Left ventricle myocardium inferior (tissue), 1 donor: ENCODE measurements at regions not wholly inside any gene's neighbourhood (a gene's known extent, or its start where the extent isn't known, plus 50 kb on each side); places are given as distances from the start of the nearest gene placed in this dataset.

Experiments
- DNase-seq: peaks from one replicate; pipeline ENCODE4 v3.0.0-alpha.2; 2020
- H3K27ac ChIP-seq: fragments of 200-600 bp; replicated peaks from 2 replicates; pipeline ENCODE4 v1.8.0; 2021
- H3K27me3 ChIP-seq: fragments of 200-600 bp; 2 replicates; pipeline ENCODE4 v1.8.0; 2021; ENCODE audit warnings: low read depth
- H3K36me3 ChIP-seq: fragments of 200-600 bp; 2 replicates; pipeline ENCODE4 v1.8.0; 2021
- H3K4me1 ChIP-seq: fragments of 200-600 bp; 2 replicates; pipeline ENCODE4 v1.8.0; 2021
- H3K4me3 ChIP-seq: fragments of 200-600 bp; 2 replicates; pipeline ENCODE4 v1.8.0; 2021; ENCODE audit warnings: mild to moderate bottlenecking, moderate library complexity
- H3K9me3 ChIP-seq: fragments of 200-600 bp; replicated peaks from 2 replicates; pipeline ENCODE4 v1.8.0; 2021
- intact Hi-C: fragments of 100-400 bp; cut with micrococcal nuclease; formaldehyde crosslinking; loops from one replicate; pipeline ENCODE4 v1.11.0; 2022
- TF ChIP-seq, protein P1 (sequence below): fragments of 200-600 bp; IDR thresholded peaks from 2 replicates; pipeline ENCODE4 v1.8.0; 2021; ENCODE audit warnings: antibody characterized with exemption, mild to moderate bottlenecking, borderline replicate concordance
- donor health status: DM: no; HTN: yes; CAD: no; lungs with severe emphysema.

GRCh38 chr9:135009051-135009560 lies 78.4 kb upstream of the OLFM1 start:
- no peak overlapping the region for H3K27ac ChIP-seq
- no peak for DNase-seq
- peaks cover 55% of the 10 kb centered on the region for H3K27me3 ChIP-seq
- intact Hi-C loops: no loop called here
- no peak overlapping the region for H3K4me3 ChIP-seq
- no peaks in the 10 kb centered on the region for H3K9me3 ChIP-seq
- H3K4me1 ChIP-seq: no peaks in the 10 kb centered on the region
- TF ChIP-seq, protein P1, sequence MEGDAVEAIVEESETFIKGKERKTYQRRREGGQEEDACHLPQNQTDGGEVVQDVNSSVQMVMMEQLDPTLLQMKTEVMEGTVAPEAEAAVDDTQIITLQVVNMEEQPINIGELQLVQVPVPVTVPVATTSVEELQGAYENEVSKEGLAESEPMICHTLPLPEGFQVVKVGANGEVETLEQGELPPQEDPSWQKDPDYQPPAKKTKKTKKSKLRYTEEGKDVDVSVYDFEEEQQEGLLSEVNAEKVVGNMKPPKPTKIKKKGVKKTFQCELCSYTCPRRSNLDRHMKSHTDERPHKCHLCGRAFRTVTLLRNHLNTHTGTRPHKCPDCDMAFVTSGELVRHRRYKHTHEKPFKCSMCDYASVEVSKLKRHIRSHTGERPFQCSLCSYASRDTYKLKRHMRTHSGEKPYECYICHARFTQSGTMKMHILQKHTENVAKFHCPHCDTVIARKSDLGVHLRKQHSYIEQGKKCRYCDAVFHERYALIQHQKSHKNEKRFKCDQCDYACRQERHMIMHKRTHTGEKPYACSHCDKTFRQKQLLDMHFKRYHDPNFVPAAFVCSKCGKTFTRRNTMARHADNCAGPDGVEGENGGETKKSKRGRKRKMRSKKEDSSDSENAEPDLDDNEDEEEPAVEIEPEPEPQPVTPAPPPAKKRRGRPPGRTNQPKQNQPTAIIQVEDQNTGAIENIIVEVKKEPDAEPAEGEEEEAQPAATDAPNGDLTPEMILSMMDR: no peak
- no peaks in the 10 kb centered on the region for H3K36me3 ChIP-seq

DNA sequence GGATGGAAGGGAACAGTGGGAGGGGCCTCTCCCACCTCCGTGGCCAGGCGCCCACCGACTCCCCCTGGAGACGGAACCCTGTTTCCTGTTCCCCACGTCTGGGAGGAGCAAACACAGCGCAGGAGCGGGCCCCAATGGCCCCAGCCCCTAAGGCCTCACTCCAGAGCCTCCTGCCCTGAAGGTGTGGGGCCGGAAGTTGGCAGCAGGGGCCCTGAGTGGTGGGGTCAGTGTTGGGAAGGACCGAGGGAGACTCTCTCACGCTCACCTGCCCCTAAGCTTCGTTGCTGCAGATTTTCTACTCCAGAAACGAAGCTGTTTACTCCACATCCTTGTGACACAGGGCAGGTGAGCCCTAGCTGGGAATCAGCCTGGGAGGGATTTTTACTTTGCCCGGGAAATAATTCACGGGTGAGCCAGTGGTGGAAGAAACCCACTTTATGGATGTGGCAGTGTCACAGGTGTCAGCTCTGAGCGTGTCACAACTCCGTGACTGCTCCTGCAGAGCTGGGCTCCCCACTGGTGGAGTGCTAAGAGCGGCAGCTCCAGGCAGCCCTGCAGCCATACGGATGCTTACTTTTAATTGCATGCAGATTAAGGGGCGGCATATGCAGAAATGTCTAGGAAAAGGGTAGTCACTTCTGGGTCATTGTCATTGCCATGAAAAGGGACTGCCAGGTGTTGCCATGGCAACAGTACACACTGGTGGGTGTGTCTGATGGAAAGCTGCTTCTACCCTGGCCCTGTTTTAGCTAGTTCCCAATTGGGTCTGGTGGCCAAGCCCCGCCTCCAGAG lies 77.5 kb upstream of the OLFM1 start:
- H3K36me3 ChIP-seq: no peaks in the 10 kb centered on the region
- H3K9me3 ChIP-seq: no peaks in the 10 kb centered on the region
- DNase-seq: no peak
- H3K4me1 ChIP-seq: no peaks in the 10 kb centered on the region
- H3K4me3 ChIP-seq: no peak overlapping the region
- peaks cover 60% of the 10 kb centered on the region for H3K27me3 ChIP-seq
- H3K27ac ChIP-seq: no peak overlapping the region
- TF ChIP-seq, protein P1: no peak
- intact Hi-C loops: no loop called here

DNA sequence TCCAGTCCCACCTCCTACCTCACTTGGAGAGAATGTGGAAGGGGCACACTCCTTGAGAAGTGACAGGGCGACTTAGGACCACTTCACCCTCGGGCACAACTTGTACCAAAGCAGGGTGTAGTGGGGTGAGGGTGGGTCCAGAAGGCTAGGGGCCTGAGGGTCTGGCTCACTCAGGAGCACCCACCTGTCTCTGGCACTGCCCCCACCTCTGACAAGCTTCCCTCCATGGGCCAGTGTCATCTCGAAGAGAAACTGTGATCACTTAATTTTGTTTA lies 76.9 kb upstream of the OLFM1 start:
- Histone ChIP-seq H3K27ac (no peak overlapping the region), H3K4me1 (no peaks in the 10 kb centered on the region), H3K27me3 (peaks cover 66% of the 10 kb centered on the region), H3K36me3 (no peaks in the 10 kb centered on the region), H3K9me3 (no peaks in the 10 kb centered on the region), H3K4me3 (no peak overlapping the region)
- intact Hi-C loops: no loop called here
- TF ChIP-seq, protein P1: no peak
- no peak for DNase-seq

DNA sequence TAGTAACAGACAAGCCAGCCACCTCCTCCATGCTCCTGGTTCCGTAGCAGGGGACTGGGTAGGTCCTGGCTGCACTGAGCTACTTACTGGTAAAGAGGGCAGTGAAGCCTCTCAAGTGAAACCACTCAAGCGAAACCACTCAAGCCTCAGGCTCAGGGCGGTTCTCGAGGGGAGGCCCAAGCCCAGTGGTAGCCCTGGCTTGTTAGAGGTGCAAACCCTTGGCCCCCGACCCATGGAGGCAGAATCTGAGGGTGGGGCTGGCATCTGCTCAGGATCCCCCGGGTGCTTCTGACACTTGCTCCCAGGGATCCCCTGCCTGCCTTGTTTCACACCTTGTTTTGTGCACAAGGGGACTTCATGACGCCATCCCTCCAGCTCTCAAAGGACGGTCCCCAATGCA lies 76.5 kb upstream of the OLFM1 start:
- H3K4me3 ChIP-seq: no peak overlapping the region
- H3K4me1 ChIP-seq: no peaks in the 10 kb centered on the region
- no peaks in the 10 kb centered on the region for H3K36me3 ChIP-seq
- no peaks in the 10 kb centered on the region for H3K9me3 ChIP-seq
- H3K27ac ChIP-seq: no peak overlapping the region
- peaks cover 70% of the 10 kb centered on the region for H3K27me3 ChIP-seq
- TF ChIP-seq, protein P1: no peak
- no peak for DNase-seq
- intact Hi-C loops: no loop called here

- DNase-seq: no peak
- TF ChIP-seq, protein P1: no peak
- Histone ChIP-seq H3K36me3 (no peaks in the 10 kb centered on the region), H3K4me1 (no peaks in the 10 kb centered on the region), H3K27me3 (peaks cover 77% of the 10 kb centered on the region), H3K27ac (no peak overlapping the region), H3K9me3 (no peaks in the 10 kb centered on the region), H3K4me3 (no peak overlapping the region)
- intact Hi-C loops: no loop called here
Observed at GRCh38 chr9:135012166-135012565, 75.3 kb upstream of the OLFM1 start.
